ENCODE measurements at regions not wholly inside any gene's neighbourhood (a gene's known extent, or its start where the extent isn't known, plus 50 kb on each side); places are given as distances from the start of the nearest gene placed in this dataset.

- DNase-seq, result no peak
Measured at GRCh38 chr16:87056551-87056950, 260.6 kb downstream of the C16orf95 start.

DNA sequence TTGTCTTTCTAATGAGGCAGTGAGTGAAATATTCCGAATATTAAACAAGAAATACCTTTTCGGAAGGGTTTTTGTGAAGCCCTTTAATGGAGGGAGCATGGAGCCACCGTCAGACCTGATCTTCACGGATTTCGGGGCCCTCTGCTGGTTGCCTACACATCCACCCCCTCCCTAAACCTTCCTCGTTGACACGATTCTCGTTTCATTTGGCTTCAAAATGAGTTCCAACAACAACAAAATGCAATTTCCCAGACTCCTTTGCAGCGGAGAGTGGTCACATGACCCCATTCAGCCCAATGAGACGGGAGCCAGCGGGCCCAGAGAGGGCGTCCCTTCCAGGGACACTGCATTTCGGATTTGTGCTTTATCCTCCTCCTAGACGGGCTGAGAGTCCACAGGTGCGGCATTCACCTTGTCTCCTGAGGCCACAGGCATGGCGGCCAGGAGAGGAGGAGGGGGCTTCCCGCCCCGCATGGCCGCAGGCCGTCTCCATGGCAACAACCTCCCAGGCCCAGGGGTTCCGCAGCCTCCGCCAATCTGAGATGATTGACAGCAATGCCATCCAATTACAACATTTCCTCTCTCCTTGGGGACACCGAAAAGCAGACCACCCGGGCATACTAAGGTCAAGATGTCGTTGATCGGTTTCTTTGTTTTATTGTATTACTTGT is 259.8 kb downstream of the C16orf95 start:
- DNase-seq, result no peak

- no peak for DNase-seq
Measured at GRCh38 chr16:87057951-87058560, 259.1 kb downstream of the C16orf95 start.

DNA sequence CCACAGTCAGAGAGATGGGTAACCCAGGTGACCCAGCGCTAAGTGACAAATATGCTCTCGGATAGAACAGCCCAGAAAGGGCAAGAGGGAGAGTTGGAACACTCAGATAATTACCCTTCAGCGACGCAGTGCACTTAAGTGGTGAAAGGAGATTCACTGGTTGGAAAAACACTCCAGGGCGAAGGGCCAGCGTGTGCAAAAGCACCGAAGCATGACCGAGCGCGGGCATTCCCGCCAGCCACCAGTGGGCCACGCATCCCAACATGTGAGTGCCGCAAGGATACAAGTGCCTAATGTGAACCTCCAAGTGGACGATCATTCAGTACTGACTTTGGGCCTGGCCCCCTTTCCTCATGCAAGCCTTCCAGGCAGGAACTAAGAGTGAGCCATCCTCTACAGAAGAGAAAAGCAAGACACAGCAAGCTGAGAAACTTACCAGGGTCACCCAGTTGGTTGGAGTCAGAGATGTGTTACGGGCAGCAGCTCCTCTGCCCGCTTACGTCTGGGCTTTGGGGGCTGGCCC is 258.4 kb downstream of the C16orf95 start:
- no peak for DNase-seq

DNA sequence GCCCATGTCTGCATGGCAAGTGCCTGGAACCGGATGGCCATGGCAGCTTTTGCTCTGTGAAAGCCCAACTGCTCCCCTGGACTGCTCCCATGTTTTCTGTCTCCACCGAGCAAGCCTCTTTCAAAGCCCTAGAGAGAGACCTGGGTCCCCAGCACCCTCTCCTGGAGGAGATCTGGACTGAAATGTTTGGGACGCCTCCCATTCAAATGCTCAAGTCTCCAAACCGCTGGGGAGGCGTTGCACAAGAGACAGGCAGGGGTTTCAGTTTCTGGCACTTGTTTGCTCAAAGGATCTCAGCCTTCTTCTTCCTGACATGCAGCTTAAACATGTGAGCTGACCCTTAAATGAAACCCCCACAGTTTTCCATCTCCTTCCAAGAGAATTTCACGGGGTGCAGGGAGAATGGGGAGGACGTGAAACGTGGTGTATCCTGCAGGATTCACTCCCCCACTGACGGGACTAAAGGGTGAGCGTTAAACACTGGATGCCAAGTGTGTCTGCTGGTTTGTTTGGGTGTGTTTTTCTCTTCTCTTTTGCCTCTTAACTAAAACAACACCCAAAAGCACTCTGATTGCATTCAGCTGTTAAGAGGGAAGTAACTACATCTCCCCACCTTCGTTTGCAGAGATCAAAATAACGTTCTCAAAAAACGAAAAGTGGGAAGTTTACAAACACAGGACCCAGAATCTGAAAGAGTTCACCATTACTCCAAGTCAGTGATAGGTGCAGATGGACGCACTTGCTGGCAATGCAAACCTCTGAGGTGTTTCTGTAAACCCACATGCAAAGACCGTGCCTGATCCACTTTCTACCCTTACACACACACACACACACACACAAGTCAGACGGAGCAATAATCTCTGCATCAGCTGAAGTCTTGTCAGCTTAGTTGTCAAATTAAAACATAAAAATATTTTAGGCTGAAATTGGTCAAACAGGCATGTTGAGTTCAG is 256.9 kb downstream of the C16orf95 start:
- no peak for DNase-seq

- DNase-seq, result no peak
Measured at GRCh38 chr16:87061243-87061920, 255.8 kb downstream of the C16orf95 start.

DNA sequence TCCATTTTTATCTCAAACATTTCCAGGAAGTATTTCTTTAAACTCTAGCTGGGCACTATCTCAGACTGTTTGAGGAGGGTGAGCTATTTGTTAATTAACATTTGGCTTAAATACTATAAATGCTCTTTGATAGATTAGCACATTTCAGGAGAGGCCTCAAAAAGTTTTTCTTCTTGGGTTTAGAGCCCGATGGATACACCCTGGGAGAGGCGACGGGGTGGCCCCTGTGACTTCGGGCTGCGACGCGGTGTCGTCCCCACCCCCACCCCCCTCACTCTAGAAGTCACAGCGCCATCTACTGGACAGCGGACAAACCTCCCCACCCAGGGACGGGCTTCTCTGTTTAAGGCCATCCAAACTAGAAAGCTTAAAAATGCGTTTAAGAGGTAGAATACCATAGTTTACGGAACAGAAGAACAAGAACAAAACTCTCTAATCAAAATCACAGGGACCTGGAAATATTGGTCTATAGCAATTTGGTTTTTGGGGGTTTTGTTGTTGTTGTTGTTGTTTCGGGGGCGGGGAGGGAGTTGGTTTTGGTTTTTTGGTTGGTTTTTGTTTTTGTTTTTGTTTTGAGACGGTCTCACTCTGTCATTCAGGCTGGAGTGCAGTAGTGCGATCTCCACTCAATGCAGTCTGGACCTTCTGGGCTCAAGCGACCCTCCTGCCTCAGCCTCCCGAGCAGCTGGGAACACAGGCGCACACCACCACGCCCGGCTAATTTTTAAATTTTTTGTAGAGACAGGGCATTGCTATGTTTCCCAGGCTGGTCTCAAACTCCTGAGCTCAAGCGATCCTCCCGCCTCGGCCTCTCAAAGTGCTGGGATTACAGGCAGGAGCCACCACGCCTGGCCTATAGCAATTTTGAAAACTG is 254.4 kb downstream of the C16orf95 start:
- peak in 6 of 14 donors; percentile 8 to 67 (median 20) for DNase-seq

DNA sequence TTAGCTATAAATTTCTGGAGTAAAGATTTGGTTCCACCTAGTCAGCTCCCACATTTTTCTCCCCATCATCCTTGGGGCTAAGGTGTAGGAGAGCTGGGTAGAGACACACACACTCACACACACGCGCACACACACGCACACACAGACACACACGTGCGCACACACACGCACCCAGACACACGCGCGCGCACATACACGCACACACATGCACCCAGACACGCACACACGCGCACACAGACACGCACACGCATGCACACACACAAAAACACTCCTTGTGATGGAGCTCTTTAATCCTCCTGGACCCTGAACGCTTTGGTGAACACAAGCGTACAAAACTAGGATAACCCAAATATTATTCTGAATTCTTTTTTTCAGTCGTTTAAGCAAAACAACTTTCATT is 253.6 kb downstream of the C16orf95 start:
- DNase-seq, result no peak

DNA sequence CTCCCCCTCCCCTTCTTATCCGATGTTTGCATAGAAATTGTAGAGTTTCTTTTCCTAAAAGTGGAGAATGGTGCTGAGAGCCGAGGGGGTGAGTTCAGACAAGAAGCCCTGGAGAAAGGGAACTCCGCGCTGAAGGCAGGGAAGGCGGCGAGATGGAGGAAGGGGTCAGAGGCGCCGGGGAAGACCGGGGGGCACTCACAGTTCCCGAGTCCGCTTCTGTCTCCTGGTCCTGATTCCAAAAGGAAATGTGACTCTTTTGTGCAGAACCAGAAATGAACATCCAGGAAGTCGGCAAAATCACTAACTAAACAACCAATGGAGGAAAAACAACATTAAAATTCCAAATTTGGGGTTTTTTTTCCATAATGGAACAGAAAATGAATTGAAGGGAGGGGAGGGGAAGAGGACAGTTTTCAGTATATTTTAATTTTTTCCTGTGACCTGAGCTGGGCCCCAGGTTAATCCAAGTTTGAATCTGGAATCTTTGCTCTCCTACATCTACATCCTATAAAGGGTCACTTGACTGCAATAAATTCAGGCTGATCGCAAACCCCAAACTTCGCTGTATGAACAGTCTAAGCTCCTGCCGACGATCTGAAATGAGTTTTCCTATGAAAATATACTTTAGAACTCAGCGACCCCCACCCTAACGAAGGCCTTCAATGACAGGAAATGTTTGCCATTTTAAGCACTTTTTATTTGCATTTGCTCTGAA is 252.3 kb downstream of the C16orf95 start:
- no peak for DNase-seq

DNA sequence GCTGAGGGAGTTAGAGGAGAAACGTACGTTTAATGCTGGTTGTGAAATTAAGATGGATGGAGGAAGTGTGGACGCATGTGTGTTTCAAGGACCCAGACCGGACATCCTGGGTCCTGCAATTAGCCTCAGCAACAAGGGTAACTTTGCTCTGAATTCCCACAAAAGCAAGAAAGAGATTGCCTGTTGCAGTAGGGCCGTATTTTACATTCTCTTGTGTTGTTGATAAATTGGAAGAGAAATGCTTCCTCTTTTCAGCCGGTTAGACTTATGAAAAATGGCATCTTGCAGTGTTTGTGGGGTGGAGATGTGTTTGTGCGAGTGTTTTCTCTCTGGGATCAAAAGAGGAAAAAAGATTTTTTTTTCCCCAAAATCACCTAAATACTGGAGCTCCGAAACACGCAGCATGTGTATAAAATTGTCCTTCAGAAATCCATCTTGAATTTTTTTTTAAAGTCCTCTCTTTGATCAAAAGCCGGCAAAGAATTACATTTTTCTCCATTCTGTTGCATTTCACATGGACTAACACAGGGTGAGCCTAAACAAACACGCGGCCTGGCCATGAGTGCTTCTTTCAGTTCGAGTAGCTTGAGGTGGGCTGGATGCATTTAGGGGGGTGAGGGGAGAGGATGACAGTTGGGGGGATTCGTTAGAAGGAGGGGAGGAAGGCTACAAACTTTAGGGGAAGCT is 251.6 kb downstream of the C16orf95 start:
- no peak for DNase-seq

DNA sequence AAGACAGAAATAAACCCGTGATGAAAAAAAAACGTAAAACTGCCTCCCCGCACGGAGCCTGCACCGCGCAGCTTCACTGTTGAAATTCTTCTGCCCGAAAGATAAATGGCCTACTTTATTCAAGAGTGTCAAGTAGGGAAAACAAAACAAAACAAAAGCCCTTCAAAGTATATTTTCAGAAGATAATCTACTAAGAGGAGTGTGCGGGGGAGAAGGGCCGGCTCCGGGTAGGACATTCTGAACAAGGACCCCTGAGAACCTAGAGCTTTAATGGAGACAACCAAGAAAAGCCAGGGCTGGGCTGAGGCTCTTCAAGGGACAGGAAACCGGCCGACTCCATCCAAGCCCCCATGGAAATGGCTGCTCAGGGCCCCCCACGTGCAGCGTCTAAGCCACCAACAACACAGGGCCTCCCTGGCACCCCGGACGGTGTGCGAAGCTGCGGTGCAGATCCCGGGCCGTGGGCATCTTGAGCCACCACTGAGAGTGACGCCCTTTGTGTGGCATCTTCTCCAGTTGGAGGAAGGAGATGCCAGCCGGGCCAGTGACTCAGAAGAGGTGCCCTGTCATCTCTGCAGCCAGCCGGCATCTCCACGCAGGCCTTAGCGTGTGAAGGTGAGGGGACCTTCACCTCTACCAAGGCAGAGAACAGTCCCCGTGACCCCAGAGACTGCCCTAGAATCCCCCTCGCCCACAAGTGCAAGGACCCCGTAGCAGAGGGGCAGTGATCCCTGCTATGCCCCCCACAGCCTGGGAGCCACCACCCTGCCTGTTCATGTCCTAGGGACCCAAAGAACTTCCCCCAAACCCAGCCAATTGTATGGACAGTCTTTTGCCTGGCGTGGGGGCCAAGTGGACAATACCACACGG is 250.8 kb downstream of the C16orf95 start:
- DNase-seq, result no peak

DNA sequence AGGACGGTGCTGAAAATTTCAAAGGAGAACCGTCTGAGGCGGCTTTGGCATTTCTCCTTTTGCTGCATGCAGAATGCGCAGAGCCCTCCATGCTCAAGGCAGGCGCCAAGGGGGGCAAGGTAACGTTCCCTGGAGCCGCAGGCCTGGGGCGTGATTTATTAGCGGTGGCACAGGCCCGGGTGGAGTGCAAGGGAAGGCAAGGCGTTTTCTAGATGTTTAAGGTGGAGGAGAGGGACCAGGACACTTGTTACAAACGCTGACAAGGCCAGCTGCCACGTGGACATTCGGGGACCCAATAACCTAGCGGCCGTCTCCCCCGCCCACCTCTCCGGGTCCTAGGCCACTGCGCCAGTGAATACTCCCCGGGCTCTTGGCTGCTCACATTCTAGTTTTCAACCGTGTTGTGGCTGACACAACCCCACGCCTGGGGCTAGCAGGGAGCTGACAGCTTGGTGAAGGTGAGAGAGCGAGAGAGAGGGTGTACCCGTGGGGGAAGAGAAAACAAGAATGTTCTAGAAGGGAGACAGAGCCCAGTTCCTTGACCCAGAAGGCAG is 250.1 kb downstream of the C16orf95 start:
- no peak for DNase-seq

DNA sequence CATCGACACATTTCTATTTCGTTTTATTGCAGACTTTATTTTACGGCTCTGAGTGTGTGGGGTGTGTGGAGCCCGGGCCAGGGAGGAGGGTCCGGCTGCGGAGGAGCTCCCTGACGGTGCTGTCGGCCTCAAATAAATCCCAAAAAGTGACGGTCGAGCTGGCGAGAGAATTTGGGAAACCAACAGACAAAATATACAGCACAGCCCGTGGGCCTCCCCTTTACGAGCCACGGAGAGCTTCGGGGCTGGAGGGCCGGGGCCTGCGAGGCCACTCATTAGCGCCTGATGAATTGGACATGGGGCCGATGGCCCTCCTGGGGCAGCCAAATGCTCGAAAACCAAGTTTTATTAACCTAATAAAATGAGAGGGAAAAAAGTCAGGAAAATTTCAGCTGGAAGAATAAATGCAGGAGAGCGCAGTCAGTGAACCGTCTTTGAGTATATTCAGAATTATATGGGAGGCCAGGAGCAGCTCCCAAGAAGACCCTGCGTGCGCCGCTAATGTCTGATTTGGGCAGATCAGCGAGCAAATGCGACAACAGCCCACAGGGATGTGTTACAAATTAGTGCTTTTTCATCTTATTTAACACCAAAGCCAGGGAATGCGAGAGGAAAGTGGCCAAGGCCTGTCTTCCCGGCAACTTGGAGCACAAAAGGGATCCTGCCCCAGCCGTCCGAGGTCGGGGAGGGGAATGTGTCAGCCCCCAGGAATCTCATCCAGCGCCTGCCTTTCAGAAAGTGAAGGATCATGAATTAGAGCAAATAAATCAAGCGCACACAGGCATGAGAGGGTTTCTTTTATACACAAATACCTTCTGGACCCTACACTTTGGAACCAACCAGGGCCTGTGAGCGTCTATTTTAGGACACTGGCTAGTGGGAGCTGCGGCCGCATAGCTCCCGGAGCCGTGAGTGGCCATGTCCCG is 249.1 kb downstream of the C16orf95 start:
- peak in 1 of 14 donors; percentile 52 for DNase-seq

DNA sequence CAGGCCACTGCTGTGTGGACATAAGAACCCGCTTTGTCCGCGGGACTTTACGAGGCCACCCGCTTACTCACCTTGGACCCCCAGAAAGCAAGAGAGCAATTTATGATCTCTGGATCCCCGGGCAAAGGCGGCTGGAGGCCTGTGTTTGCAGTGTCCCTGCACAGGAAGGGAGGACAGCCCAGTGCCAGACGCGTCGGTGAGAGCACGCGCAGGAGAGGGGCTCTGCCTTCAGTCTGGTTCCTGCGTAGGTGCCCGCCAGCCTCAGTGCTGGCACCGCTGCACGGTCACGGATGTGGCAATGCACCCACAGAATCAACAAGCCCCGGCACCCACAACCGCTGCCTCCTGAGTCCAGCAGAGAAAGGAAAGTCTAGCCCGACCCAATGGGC is 248.4 kb downstream of the C16orf95 start:
- DNase-seq, result no peak

DNA sequence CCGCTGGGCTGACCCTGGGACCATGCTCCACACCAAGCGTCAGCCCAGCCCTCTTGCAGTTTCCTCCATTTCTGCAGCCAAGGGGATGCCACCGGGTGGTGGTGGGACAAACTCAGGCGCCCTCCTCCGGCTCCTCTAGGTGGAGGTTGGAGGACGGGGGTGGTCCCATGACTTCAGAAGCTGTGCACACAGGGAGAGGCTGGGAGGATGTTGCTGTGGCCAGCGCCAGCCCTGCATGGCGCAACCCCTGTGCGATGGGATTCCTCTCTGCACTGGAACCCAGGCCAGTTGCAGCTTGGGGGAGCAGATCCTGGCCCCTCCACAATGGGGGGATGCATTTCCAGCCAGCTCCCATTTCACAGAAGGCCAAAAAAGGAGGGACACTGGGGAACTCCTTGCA is 246.5 kb downstream of the C16orf95 start:
- no peak for DNase-seq

- no peak for DNase-seq
Measured at GRCh38 chr16:87072101-87072500, 245.1 kb downstream of the C16orf95 start.

GRCh38 chr16:87074641-87075318 is 242.4 kb downstream of the C16orf95 start:
- no peak for DNase-seq
